Calu3 (cell line): ENCODE measurements at regions not wholly inside any gene's neighbourhood (a gene's known extent, or its start where the extent isn't known, plus 50 kb on each side); places are given as distances from the start of the nearest gene placed in this dataset.

Experiments used
- BruUV-seq: library from RNA; stranded (reverse); fragments of 400-500 nt; replicated peaks from 2 replicates; lab custom pipeline; 2021; lab: Mats Ljungman, UMichigan
- CTCF ChIA-PET: fragments of 300-600 bp; sonication (Branson Sonifier 250); formaldehyde crosslinking; loops from one replicate; lab custom pipeline; 2022; ENCODE audit warnings: antibody characterized with exemption; lab: Charles Lee
- DNase-seq: peaks from one replicate; pipeline ENCODE4 v3.0.0; 2022
- H3K27ac Mint-ChIP-seq: one replicate; pipeline ENCODE4 v1.8.0; 2022; ENCODE audit warnings: mixed read lengths; ENCODE audit not compliant: unreplicated experiment
- H3K27me3 Mint-ChIP-seq: one replicate; pipeline ENCODE4 v1.8.0; 2022; ENCODE audit warnings: mixed read lengths; ENCODE audit not compliant: unreplicated experiment
- H3K36me3 Mint-ChIP-seq: one replicate; pipeline ENCODE4 v1.8.0; 2022; ENCODE audit warnings: mild to moderate bottlenecking, moderate library complexity, mixed read lengths; ENCODE audit not compliant: insufficient read depth, unreplicated experiment
- H3K4me1 Mint-ChIP-seq: one replicate; pipeline ENCODE4 v1.8.0; 2022; ENCODE audit warnings: mild to moderate bottlenecking, low read depth, mixed read lengths; ENCODE audit not compliant: unreplicated experiment
- H3K4me3 Mint-ChIP-seq: one replicate; pipeline ENCODE4 v1.8.0; 2022; ENCODE audit warnings: mild to moderate bottlenecking, low read depth, moderate library complexity, mixed read lengths; ENCODE audit not compliant: unreplicated experiment
- H3K9me3 Mint-ChIP-seq: one replicate; pipeline ENCODE4 v1.8.0; 2022; ENCODE audit warnings: low read depth, mixed read lengths; ENCODE audit not compliant: unreplicated experiment
- intact Hi-C: fragments of 100-400 bp; cut with micrococcal nuclease; formaldehyde crosslinking; loops from one replicate; pipeline ENCODE4 v1.10.0; 2022; ENCODE audit not compliant: unreplicated experiment
- TF ChIP-seq, protein P1 (sequence below): fragments of 200-600 bp; IDR thresholded peaks from one replicate; pipeline ENCODE4 v1.8.0; 2022; ENCODE audit warnings: antibody characterized with exemption; ENCODE audit not compliant: unreplicated experiment

DNA sequence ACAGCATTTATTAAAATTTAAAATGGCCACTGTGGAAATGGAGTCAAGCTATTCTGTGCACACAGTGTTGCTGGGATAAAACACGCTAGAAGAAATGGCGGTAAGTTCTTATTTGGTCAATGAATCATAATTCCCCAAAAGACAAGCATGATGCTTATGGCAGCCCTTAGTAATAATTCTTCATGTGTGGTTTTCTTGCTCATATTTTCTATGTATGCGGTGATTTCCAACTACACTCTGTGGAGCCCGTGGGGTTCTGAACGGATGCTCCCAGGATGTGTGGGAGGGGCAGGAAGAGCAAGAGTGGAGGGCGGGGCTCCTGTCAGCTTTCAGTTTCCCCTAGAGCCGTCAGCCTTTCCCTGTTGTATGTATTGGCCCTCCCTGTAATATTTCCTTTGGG is 91.7 kb upstream of the RMDN2 start:
- no peak for DNase-seq
- TF ChIP-seq, protein P1, sequence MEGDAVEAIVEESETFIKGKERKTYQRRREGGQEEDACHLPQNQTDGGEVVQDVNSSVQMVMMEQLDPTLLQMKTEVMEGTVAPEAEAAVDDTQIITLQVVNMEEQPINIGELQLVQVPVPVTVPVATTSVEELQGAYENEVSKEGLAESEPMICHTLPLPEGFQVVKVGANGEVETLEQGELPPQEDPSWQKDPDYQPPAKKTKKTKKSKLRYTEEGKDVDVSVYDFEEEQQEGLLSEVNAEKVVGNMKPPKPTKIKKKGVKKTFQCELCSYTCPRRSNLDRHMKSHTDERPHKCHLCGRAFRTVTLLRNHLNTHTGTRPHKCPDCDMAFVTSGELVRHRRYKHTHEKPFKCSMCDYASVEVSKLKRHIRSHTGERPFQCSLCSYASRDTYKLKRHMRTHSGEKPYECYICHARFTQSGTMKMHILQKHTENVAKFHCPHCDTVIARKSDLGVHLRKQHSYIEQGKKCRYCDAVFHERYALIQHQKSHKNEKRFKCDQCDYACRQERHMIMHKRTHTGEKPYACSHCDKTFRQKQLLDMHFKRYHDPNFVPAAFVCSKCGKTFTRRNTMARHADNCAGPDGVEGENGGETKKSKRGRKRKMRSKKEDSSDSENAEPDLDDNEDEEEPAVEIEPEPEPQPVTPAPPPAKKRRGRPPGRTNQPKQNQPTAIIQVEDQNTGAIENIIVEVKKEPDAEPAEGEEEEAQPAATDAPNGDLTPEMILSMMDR, result no peak
- H3K27ac Mint-ChIP-seq, result no peak overlapping the region
- no peaks in the 10 kb centered on the region for H3K27me3 Mint-ChIP-seq
- no peak overlapping the region for H3K4me3 Mint-ChIP-seq
- BruUV-seq, result no TSS peak
- intact Hi-C loops, result loop anchor here (5.0 kb wide), 1 partner anchor 44 kb away; no protein-coding TSS in a partner anchor
- H3K36me3 Mint-ChIP-seq, result no peaks in the 10 kb centered on the region
- H3K9me3 Mint-ChIP-seq, result no peaks in the 10 kb centered on the region
- peaks cover 9% of the 10 kb centered on the region for H3K4me1 Mint-ChIP-seq
- CTCF ChIA-PET, result interaction anchor here (1.2 to 2.6 kb wide), 7 partner anchors 40 to 441 kb away, joined by 3 to 79 read pairs (median 4); no protein-coding TSS in a partner anchor

DNA sequence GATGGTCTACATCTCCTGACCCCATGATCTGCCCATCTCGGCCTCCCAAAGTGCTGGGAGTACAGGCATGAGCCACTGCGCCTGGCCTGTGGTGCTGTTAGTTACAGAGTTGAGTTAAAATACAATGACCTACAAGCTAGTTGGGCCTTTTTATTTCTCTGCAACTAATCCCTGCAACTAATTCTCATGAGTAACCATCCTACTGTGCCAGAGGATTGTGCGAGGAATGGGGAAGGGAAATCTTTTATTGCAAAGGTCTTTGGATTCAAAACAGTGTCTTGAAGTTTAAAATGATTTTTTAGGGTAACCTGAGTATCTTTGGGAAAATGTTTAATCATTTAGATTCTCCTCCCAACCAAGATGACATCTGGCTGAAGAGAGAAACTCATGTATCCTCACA is 88.8 kb upstream of the RMDN2 start:
- H3K27ac Mint-ChIP-seq, result no peak overlapping the region
- H3K4me3 Mint-ChIP-seq, result no peak overlapping the region
- DNase-seq, result no peak
- no peaks in the 10 kb centered on the region for H3K36me3 Mint-ChIP-seq
- no TSS peak for BruUV-seq
- CTCF ChIA-PET, result interaction anchor here (0.9 kb wide), 1 partner anchor 422 kb away, joined by 4 read pairs; no protein-coding TSS in a partner anchor
- TF ChIP-seq, protein P1, result no peak
- intact Hi-C loops, result no loop called here
- no peaks in the 10 kb centered on the region for H3K9me3 Mint-ChIP-seq
- peaks cover 9% of the 10 kb centered on the region for H3K4me1 Mint-ChIP-seq
- no peaks in the 10 kb centered on the region for H3K27me3 Mint-ChIP-seq

DNA sequence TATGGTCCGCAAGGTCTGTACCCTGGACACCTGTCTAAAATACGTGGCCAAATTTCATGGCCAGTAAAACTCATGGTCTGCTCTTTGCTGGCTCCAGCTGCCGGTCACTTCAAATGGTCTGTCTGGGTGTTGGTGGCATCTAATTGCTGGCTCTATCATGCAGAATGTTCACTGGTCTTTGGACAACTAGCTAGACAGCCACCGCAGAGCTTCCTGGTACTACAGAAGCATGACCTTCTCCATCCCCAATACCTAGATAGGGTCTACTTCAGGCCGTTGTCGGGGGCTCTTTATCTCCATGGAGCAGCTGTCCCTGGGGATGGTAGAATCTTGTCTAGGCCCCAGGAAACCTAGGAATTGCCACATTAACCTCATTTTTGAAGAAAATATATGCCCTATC is 88.4 kb upstream of the RMDN2 start:
- no peak overlapping the region for H3K27ac Mint-ChIP-seq
- no peaks in the 10 kb centered on the region for H3K36me3 Mint-ChIP-seq
- no TSS peak for BruUV-seq
- no peaks in the 10 kb centered on the region for H3K9me3 Mint-ChIP-seq
- peaks cover 9% of the 10 kb centered on the region for H3K4me1 Mint-ChIP-seq
- DNase-seq, result no peak
- H3K27me3 Mint-ChIP-seq, result no peaks in the 10 kb centered on the region
- TF ChIP-seq, protein P1, result no peak
- H3K4me3 Mint-ChIP-seq, result no peak overlapping the region
- CTCF ChIA-PET, result interaction anchor here (0.9 kb wide), 1 partner anchor 422 kb away, joined by 4 read pairs; no protein-coding TSS in a partner anchor
- intact Hi-C loops, result no loop called here

DNA sequence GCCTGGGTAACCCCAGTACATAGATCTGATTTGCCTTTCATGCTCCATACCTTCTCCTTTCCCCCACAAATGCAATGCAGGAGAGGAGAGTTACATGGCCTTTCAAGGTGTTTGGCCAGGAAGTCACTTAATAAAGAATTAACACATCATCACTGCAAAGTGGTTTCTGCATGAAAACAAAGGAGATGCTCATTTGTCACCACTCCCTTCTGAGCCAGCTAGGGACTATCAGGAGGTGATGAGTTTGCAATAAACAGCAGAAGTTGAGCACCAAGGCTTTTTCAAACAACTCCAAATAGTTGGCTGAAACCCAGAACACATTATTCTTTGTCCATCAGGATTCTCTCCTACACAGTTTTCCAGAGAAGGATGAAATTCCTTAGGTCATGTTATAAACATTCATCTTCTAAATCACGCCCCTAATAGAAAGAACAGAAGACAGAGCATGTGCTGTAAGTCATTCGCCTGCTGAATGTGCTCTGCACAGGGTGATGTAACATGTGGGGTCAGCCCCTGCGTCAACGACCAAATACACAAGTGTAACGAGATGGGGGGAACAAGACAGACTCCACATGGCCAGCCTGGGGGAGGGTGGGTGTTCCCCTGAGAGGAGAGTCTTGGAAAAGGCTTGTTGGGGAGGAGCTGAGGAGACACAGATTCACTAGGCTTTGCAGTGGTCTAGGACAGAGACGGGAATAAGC is 87.3 kb upstream of the RMDN2 start:
- no TSS peak for BruUV-seq
- Mint-ChIP-seq H3K4me3 (no peak overlapping the region), H3K9me3 (no peaks in the 10 kb centered on the region), H3K27ac (no peak overlapping the region), H3K4me1 (peaks cover 1% of the 10 kb centered on the region), H3K36me3 (no peaks in the 10 kb centered on the region), H3K27me3 (peaks cover 9% of the 10 kb centered on the region)
- no peak for DNase-seq
- CTCF ChIA-PET, result no interaction called here
- intact Hi-C loops, result no loop called here
- TF ChIP-seq, protein P1, result no peak
